H1 (cell line): ENCODE measurements at regions not wholly inside any gene's neighbourhood (a gene's known extent, or its start where the extent isn't known, plus 50 kb on each side); places are given as distances from the start of the nearest gene placed in this dataset.

Experiments
- CTCF ChIA-PET: fragments of 300-600 bp; sonication (Branson Sonifier 250); formaldehyde crosslinking; loops from one replicate; lab custom pipeline; 2021; ENCODE audit not compliant: partially characterized antibody; lab: Charles Lee
- POLR2A ChIA-PET: fragments of 300-600 bp; sonication (Branson Sonifier 250); formaldehyde crosslinking; loops from one replicate; lab custom pipeline; 2021; ENCODE audit warnings: inconsistent platforms; ENCODE audit not compliant: partially characterized antibody; lab: Charles Lee
- DNase-seq, 2 experiments: peaks; one replicate each; pipeline versions ENCODE4 v3.0.0 to v3.0.0-alpha.2; 2010 to 2022; ENCODE audit warnings: low spot score in 2 of 2, low read depth in 1 of 2, mixed read lengths in 1 of 2
- FAIRE-seq: peaks from 2 replicates; lab custom pipeline; 2011; peaks lifted over from hg19 to GRCh38; lab: Jason Lieb, UNC
- H2AFZ ChIP-seq: 2 replicates; pipeline ENCODE4 v1.8.1; 2012; ENCODE audit warnings: low read length, inconsistent platforms
- H2AK5ac ChIP-seq: 2 replicates; pipeline ENCODE4 v1.6.1; 2013; ENCODE audit warnings: low read depth, low read length
- H2BK120ac ChIP-seq: replicated peaks from 2 replicates; pipeline ENCODE3; 2013; ENCODE audit warnings: low read depth, low read length, inconsistent platforms
- H2BK12ac ChIP-seq: 2 replicates; pipeline ENCODE4 v1.6.1; 2013; ENCODE audit warnings: low read depth, low read length
- H2BK15ac ChIP-seq: 2 replicates; pipeline ENCODE4 v1.6.1; 2013; ENCODE audit warnings: low read length
- H2BK20ac ChIP-seq: 2 replicates; pipeline ENCODE4 v1.6.1; 2013; ENCODE audit warnings: low read length
- H2BK5ac ChIP-seq: 2 replicates; pipeline ENCODE4 v1.6.1; 2013; ENCODE audit warnings: low read depth, low read length
- H3K14ac ChIP-seq: 2 replicates; pipeline ENCODE4 v1.6.1; 2013; ENCODE audit warnings: inconsistent platforms; ENCODE audit not compliant: insufficient read length
- H3K18ac ChIP-seq: 2 replicates; pipeline ENCODE4 v1.6.1; 2013; ENCODE audit warnings: low read length; ENCODE audit errors: extremely low read depth
- H3K23ac ChIP-seq: 2 replicates; pipeline ENCODE4 v1.6.1; 2013; ENCODE audit warnings: inconsistent platforms; ENCODE audit not compliant: insufficient read length
- H3K23me2 ChIP-seq: 2 replicates; pipeline ENCODE4 v1.6.1; 2013; ENCODE audit warnings: low read depth, low read length
- H3K27ac ChIP-seq: 2 replicates; pipeline ENCODE4 v1.6.1; 2011; ENCODE audit warnings: low read depth, low read length, inconsistent platforms
- H3K27me3 ChIP-seq, 4 experiments: replicated peaks in 1 of 4; 1 replicate in 1 of 4; 2 replicates in 3 of 4; pipeline versions ENCODE4 v1.6.1 to v1.8.1; 2011 to 2013; ENCODE audit warnings: low read length in 3 of 4, mild to moderate bottlenecking in 3 of 4, inconsistent platforms in 2 of 4, mixed read lengths in 2 of 4, moderate library complexity in 1 of 4; ENCODE audit not compliant: control insufficient read depth in 3 of 4, insufficient read depth in 3 of 4; ENCODE audit errors: extremely low read depth in 1 of 4
- H3K36me3 ChIP-seq, 4 experiments: 2 replicates each; pipeline versions ENCODE4 v1.6.1 to v1.8.1; 2011 to 2013; ENCODE audit warnings: mild to moderate bottlenecking in 4 of 4, low read length in 3 of 4, moderate library complexity in 2 of 4, control low read depth in 1 of 4, inconsistent platforms in 1 of 4; ENCODE audit not compliant: insufficient read depth in 4 of 4, control insufficient read depth in 2 of 4
- H3K4ac ChIP-seq: replicated peaks from 2 replicates; pipeline ENCODE3; 2013; ENCODE audit warnings: low read length, low read depth, mixed read lengths, inconsistent platforms; ENCODE audit not compliant: insufficient read length
- H3K4me1 ChIP-seq, 4 experiments: replicated peaks in 1 of 4; 1 replicate in 1 of 4; 2 replicates in 3 of 4; pipeline versions ENCODE4 v1.6.1 to v1.8.1; 2011 to 2013; ENCODE audit warnings: low read length in 3 of 4, inconsistent platforms in 2 of 4, mixed read lengths in 1 of 4; ENCODE audit not compliant: insufficient read depth in 4 of 4, control insufficient read depth in 3 of 4
- H3K4me2 ChIP-seq, 2 experiments: 2 replicates each; pipeline versions ENCODE4 v1.6.1 to v1.8.1; 2011 to 2013; ENCODE audit warnings: low read depth in 2 of 2, low read length in 2 of 2, control low read depth in 1 of 2, inconsistent platforms in 1 of 2, mild to moderate bottlenecking in 1 of 2; ENCODE audit not compliant: insufficient read depth in 1 of 2
- H3K4me3 ChIP-seq, 4 experiments: fragments of 200-600, 300-600 bp in 1 of 4; sonication (generic), shearing (Covaris generic), sonication (Bioruptor Twin) in 1 of 4; 2 replicates each; pipeline versions ENCODE4 v1.5.1 to v1.8.1; 2011 to 2016; ENCODE audit warnings: low read length in 4 of 4, low read depth in 3 of 4, control low read depth in 2 of 4, inconsistent platforms in 2 of 4, mild to moderate bottlenecking in 2 of 4, mixed read lengths in 1 of 4, moderate library complexity in 1 of 4; ENCODE audit not compliant: insufficient read depth in 2 of 4; ENCODE audit errors: extremely low read depth in 1 of 4
- H3K56ac ChIP-seq: replicated peaks from 2 replicates; pipeline ENCODE3; 2013; ENCODE audit warnings: low read depth, mild to moderate bottlenecking, mixed read lengths, low read length, inconsistent platforms; ENCODE audit not compliant: insufficient read length
- H3K79me1 ChIP-seq: 2 replicates; pipeline ENCODE4 v1.6.1; 2013; ENCODE audit warnings: low read depth, low read length, control low read depth
- H3K79me2 ChIP-seq, 2 experiments: 2 replicates each; pipeline versions ENCODE4 v1.6.1 to v1.8.1; 2012 to 2013; ENCODE audit warnings: low read length in 2 of 2, mild to moderate bottlenecking in 2 of 2, inconsistent platforms in 1 of 2; ENCODE audit not compliant: insufficient read depth in 2 of 2, control insufficient read depth in 1 of 2
- H3K9ac ChIP-seq, 4 experiments: replicated peaks in 1 of 4; 1 replicate in 1 of 4; 2 replicates in 3 of 4; pipeline versions ENCODE4 v1.6.1 to v1.8.1; 2011 to 2013; ENCODE audit warnings: low read depth in 3 of 4, low read length in 3 of 4, control low read depth in 2 of 4, mild to moderate bottlenecking in 2 of 4, moderate library complexity in 2 of 4, inconsistent platforms in 1 of 4; ENCODE audit errors: extremely low read depth in 1 of 4
- H3K9me3 ChIP-seq, 2 experiments: 2 replicates each; pipeline versions ENCODE4 v1.6.1 to v1.8.1; 2012 to 2013; ENCODE audit warnings: mild to moderate bottlenecking in 2 of 2, moderate library complexity in 2 of 2, control low read depth in 1 of 2, inconsistent platforms in 1 of 2, low read depth in 1 of 2, low read length in 1 of 2, mixed read lengths in 1 of 2; ENCODE audit not compliant: insufficient read depth in 2 of 2
- H4K20me1 ChIP-seq, 2 experiments: replicated peaks in 1 of 2; 2 replicates each; pipeline versions ENCODE3 to v1.8.1; 2011 to 2013; ENCODE audit warnings: inconsistent platforms in 2 of 2, low read length in 2 of 2, mild to moderate bottlenecking in 1 of 2; ENCODE audit not compliant: insufficient read depth in 2 of 2, control insufficient read depth in 1 of 2
- H4K5ac ChIP-seq: 2 replicates; pipeline ENCODE4 v1.6.1; 2013; ENCODE audit warnings: low read length, low read depth, mixed read lengths, inconsistent platforms; ENCODE audit not compliant: insufficient read length
- H4K8ac ChIP-seq: 2 replicates; pipeline ENCODE4 v1.8.0; 2013; ENCODE audit warnings: mild to moderate bottlenecking, moderate library complexity, low read length, inconsistent platforms; ENCODE audit not compliant: insufficient read depth; ENCODE audit errors: extremely low read depth
- H4K91ac ChIP-seq: replicated peaks from 2 replicates; pipeline ENCODE3; 2013; ENCODE audit warnings: low read length, mixed read lengths, inconsistent platforms; ENCODE audit not compliant: insufficient read length
- BRCA1 ChIP-seq: IDR thresholded peaks from 2 replicates; pipeline ENCODE4 v1.6.1; 2012; ENCODE audit warnings: low read depth, low read length, improper control_type of control experiment
- KDM5A ChIP-seq: fragments of 200-600 bp; IDR thresholded peaks from 2 replicates; pipeline ENCODE4 v1.7.1; 2012; ENCODE audit warnings: mild to moderate bottlenecking, low read length, inconsistent platforms, mixed read lengths
- SP1 ChIP-seq: IDR thresholded peaks from 2 replicates; pipeline ENCODE4 v1.6.1; 2011; ENCODE audit warnings: low read depth, low read length

GRCh38 chr4:100630341-100630740, 112.5 kb upstream of the EMCN start:
- H2BK20ac ChIP-seq = no peak overlapping the region
- H3K4me1 ChIP-seq = no peaks in the 10 kb centered on the region
- H2AFZ ChIP-seq = no peak overlapping the region
- no peak overlapping the region for H3K14ac ChIP-seq
- H3K36me3 ChIP-seq = no peaks in the 10 kb centered on the region
- H3K9me3 ChIP-seq = no peaks in the 10 kb centered on the region
- no peaks in the 10 kb centered on the region for H3K27me3 ChIP-seq
- ChIA-PET CTCF (no interaction called here), POLR2A (no interaction called here)
- no peak overlapping the region for H3K9ac ChIP-seq
- H3K18ac ChIP-seq = no peak overlapping the region
- no peaks in the 10 kb centered on the region for H3K79me2 ChIP-seq
- no peak overlapping the region for H3K56ac ChIP-seq
- H4K91ac ChIP-seq = no peak overlapping the region
- no peaks in the 10 kb centered on the region for H3K79me1 ChIP-seq
- H2BK120ac ChIP-seq = no peak overlapping the region
- no peak overlapping the region for H3K4me2 ChIP-seq
- no peak overlapping the region for H3K4me3 ChIP-seq
- no peaks in the 10 kb centered on the region; the same call in 1 of the 2 replicates for H3K23me2 ChIP-seq
- H4K8ac ChIP-seq = no peak overlapping the region
- no peak overlapping the region for H2AK5ac ChIP-seq
- no peaks in the 10 kb centered on the region for H4K20me1 ChIP-seq
- no peak overlapping the region for H2BK5ac ChIP-seq
- H2BK15ac ChIP-seq = no peak overlapping the region
- H4K5ac ChIP-seq = no peak overlapping the region
- DNase-seq = no peak
- H3K23ac ChIP-seq = no peak overlapping the region
- H2BK12ac ChIP-seq = no peak overlapping the region
- H3K27ac ChIP-seq = no peak overlapping the region
- no peak for FAIRE-seq
- H3K4ac ChIP-seq = no peak overlapping the region
- no peak for TF ChIP-seq BRCA1
- no peak for TF ChIP-seq SP1
- no peak for TF ChIP-seq KDM5A
